ENCODE measurements at regions not wholly inside any gene's neighbourhood (a gene's known extent, or its start where the extent isn't known, plus 50 kb on each side); places are given as distances from the start of the nearest gene placed in this dataset.

DNA sequence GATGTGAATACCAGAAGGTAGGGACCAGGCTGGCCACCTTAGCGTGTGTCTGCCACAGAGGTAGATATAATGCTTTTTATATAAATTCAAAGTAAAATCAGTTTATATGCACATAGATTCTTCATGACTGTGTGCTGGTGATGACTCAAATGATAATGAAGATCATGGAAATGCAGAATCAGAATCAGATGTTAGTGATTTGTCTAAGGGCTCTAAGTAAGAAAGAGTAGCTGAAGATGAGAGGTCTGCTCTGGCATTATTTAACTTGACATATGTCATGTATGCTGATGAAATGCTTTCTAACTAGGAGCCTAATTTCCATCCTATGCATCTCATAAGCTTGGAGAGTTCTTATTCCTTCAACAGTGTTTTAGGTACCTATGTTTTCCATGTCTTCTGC is 50.3 kb upstream of the DPH6 start:
- DNase-seq, result no peak

DNA sequence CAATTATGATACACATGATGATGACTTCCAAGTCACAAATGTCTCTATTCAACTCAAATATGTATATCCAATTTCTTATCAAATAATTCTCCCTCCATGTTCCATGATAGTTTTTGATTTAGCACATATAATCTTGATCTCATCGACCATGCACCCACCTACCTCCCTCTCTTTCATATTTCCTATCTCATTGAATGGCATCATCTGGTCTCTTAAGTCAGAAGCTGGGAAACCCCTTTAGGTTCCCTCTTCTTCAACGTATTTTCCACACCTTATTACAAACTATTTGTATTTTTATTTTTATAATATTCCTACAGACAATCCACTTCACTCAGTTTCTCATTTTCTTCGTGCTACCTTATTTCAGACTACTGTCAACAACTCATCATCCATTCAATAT is 56.9 kb upstream of the DPH6 start:
- DNase-seq, result no peak

DNA sequence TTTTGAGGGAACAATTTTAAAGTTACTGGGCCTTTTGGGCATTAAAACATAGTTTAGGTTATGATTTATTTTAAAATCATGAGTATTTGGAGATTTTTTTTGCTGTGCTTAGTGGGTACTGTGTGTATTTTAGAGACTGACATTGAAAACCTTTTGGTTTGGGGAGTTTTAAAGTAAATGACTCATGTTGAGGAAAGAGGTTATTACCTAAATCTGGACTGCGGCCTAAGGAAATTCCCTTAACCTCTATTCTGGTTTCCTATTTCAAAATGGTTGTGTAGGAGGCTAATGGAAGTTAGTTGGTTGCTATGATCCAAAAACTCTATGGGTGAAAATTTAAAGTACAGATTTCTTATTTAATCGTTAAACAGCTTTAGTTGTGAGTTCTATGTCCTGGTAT is 57.3 kb upstream of the DPH6 start:
- no peak for DNase-seq

DNA sequence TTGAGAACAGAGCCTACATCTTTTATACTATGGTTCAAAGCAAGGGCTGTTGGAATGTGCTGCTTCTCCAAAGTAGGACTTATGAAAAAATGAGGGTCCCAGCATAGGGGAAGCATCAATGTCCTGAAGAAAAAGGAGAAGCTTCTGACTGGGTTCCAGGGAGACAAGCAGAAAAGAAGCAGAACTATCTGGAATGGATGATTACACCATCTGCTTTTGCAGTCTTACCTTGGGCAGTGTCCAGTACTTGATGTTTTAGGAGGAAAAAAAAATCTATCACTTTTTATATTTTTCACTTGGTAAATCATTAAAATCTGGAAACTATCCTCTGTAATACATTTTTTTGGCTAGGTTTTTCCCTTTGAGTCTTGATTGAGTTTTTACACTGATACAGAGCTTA is 57.9 kb upstream of the DPH6 start:
- no peak for DNase-seq

DNA sequence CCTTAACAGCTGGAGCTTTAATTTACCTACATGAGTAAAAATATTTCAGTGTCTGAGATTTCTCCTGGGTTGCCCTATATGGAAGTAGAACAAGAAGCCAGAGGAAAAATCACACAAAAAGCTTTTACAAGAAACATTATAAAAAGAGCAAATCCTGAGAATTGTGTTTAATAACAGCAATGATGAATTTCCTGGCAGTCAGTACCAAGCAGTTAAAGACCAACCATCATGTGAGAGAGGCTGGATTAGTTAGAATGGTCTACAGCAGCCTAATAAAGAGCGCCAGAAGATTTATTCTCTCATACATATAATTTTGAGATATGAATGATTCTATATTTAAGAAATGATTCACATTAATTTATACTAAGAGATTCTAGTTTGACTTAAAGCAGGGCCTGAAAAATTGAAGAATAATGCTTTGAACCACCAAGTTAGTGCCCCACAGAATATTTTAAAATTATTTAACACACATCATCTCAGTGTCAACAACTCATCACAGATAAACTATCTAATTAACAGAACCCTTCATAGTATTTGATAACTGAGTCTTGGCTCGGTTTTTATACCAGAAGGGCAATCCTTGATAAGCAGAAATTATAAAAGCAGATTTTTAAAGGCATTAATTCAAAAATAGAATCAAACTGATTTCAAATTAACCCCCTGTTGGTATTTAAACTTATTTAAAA is 59.9 kb upstream of the DPH6 start:
- DNase-seq, result no peak

DNA sequence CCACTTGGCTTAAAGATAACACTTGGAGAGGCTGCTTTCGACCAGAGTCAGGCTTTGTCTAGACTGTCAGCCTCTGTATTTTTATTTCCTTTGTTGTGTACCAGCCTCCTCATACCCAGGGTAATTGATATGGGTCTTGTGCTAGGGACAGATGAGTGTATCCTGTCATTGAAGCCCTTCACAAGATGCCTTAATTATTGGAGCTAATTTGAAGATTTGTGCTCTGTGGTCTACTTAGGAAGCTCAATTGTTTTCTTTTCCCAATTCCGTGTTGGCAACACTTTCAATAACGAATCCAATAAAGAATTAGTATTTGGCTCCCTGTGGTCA is 60.5 kb upstream of the DPH6 start:
- DNase-seq, result no peak

DNA sequence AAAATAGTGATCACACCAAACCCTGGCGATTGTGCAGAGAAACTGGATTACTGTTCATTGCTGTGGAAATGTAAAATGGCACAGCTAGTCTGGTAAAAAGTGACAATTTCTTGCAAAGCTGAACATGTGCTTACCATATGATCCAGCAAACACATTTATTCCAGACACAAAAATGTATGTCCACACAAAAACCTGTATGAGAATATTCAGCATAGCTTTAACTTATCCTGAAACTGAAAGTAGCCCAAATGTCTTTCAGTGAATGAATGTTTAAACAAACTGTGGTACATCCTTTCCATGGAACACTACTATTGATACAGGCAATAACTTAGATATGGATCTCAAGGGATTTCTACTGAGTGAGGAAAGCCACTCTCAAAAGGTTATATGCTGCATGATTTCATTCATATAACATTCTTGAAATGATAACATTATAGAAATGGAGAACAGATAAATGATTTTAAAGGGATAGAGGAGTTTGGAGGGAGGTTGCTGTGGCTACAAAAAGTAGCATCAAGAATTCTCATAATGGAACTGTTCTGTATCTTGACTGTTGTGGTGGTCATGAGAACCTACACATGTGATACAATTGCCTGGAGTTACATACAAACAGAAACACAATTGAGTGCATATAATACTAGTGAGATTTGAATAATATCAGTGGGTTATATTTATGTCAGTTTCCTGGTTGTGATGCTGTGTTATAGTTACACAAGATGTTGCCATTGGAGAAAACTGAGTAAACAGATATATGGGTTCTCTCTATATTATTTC is 70.7 kb upstream of the DPH6 start:
- no peak for DNase-seq

DNA sequence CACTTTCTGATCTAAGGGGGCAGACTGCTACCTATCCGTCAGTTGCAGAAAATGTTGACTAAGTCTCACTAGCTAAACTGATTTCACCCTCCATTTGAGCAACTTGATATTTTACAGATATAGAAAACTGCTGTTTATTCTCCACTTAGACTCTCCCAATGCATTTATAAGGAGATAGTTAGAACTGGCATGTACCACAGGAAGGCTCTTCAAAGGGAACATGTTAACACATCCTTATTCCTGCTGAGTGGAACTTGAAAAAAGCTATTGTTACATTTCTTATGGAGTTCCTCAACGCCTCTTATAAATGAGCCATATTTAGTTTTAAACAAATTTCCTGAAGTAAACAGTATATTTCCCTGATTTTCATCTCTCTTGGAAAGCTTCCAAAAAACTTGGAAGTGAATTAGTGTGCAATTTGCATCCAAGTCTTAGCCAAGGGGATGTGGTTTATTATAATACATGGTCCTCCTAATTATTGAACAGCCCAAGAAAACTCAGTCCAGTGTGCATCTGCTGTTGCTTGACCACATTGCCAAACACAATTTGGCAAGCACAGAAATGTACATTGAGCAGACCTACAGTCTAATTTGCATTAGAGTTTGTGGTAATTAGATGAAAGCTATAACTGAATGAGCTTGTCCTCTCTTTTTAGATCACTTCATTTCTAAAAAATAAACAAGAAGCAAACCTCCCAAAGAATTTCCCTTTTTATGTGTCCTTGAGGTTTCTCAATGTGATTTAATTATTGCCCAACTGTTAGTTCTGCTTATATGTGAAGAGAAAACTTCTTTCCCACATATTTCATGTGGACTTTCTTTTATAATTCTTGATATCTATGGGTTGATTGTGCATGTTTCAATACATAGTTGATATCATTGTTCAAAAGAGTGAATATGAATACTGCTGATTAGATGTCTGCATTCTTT is 72.6 kb upstream of the DPH6 start:
- no peak for DNase-seq

DNA sequence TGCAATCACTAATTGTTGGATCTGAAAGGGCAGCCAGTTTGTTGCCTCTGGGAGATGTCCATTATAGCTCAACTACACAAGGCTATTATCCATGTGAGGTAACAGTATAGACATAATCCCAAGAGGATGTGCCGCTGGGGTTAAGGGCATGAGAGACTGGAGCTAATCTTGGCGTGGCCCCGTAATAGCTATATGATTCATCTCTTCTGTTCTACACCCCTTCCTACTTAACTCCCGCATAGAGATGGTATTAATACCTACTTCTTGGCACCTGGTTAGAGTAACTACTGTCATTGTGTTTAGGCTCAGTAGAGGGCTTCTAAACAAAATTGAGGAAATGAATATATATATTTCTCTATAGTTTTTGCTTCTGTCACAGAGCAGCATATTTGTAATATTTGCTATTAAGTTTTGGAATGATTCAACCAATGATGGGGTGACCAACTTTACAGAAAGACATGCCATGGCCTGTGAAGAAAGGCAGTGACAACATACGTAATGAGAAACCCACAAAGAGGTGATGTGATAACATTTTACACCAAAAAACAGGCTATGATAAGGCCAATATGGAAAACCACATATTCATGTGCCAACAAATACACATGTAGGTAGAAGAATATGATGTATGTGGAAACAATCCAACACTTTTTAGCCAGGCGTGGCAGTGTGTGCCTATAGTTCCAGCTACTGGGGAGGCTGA is 76.8 kb upstream of the DPH6 start:
- no peak for DNase-seq

DNA sequence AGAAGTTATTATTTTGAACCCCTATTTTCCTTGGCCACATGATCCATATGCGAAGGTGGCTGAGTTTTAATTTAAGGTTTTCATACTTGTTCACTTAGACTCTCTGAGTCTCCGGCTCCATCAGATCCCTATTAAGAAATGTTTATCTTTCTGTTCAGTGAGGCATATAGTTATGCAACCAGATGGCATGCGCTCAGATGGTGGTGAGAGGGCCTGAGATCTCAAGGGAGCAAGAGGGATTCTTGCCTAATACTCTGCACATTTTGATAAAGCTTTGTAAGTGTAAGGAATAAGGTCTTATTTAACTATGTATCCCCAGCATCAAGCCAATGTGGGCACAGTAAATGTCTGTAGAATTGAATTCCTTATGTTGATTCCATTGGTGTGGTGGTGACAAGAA is 78.9 kb upstream of the DPH6 start:
- no peak for DNase-seq

DNA sequence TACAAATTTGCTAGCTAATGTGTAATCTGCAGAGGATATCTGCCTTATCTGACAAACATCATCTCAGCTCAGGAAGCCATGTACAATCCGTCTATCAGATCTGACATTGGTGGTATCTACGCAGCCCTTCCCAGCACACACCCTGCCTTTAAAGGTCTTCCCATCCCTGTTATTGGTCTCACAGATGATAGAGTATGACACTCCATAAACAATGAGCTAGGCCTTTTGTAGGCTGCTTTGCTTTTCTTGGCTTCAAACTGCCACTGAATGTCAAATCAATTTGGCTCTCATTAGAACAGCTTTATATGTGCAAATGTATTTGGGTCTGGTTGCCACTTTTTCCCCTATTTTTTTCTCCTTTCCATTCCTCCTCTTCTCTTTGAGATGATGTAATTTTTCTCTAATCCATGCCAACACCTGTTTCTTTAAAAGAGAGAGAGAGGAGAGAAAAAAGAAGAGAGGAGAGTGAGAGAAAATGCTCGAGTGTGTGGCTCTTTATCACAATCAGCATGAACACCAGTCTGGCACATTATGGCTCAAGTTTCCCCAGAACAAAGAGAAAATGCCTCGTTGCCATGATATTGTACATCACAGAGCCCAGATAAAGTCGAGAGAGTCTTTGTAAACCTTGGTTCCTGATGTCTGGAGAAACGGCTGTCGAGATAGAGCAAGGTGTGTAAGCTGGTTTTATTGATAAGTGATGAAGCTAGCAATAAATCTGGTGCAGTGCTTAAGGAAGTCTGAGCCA is 80.8 kb upstream of the DPH6 start:
- DNase-seq, result no peak

DNA sequence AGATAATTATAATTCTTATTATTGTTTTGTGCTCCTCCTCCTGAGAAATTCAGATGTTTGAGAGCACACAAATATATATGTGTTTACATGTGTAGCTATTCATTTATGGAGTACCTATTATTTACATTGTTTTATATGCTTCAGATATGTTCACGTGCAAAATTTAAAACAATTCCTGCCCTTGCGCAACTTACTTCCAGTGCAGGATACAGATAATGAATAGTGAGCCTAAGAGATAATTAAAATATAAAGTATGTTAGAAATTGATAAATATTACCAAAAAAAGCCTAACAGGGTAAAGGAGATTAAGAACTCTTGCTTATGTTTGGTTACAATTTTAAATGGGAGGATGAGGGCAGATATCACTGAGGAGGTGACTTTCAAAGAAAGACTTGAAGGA is 81.7 kb upstream of the DPH6 start:
- DNase-seq, result no peak

DNA sequence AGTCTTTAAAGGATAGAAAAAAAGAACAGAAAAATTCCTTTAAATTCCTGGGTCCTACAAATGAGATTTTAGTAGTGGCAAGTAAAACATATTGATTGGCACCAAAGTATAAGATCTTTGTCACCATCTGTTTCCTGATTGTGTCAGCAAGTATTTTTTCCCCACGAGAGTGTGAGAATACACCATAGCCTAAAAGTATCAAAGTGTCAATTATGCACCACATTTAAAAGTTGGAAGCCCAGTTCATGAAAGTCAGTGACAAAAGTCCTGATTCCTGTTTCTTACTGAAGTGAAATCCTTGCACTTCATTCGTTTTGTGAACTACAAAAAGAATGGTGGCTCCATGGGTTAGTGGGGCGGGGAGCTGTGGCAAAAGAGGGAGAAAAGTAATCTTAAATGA is 83.8 kb upstream of the DPH6 start:
- DNase-seq, result no peak

DNA sequence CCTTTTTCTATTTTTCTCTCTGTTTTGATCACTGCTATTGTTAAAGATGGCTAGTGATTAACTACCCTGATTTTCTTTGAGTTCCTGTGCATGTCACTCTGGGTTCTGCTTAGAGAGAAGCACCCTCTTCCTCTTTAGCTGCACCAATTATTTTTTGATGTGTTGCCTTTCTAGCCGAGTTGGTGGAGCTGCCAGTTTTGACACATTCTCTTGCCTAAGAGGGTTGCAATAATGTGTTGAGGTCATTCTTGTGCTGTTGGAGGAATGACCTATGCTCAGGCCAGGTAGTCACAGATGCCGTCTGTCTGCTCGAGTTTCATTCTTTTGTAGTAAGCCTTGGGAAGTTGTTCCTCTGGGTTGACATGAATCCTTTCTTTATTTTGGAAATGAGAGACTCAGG is 84.6 kb upstream of the DPH6 start:
- DNase-seq, result no peak

DNA sequence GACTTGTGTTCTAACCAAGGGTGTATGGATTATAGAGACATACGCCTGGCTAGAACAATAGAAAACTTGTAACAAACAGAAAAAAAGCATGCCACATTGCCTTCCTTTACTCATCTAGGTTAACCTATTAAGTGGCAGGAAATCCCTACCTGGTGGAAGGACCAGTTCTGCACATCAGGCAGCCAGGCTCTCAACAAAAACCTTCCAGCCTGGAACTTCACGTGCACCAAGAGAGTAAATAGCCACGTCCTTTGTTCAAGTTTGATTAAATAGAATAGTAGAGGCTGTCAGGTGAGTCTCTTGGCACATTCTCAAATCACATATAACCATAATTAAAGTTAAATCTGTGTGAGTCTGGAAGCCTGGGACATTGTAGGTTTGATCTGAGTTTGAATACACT is 85.0 kb upstream of the DPH6 start:
- DNase-seq, result no peak

DNA sequence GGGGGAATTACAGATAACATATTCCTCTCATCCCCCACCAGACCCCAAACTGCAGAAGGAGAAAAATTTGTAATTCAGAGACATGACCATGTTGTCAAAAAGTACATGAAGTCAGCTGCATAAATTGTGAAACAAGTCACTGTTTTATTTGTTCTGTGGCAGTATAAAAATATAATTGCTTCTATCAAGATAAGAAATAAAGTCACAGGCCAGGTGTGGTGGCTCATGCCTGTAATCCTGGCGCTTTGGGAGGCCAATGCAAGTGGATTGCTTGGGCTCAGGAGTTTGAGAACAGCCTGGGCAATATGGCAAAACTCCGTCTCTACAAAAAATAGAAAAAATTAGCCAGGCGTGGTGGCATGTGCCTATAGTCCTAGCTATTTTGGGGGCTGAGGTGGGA is 87.7 kb upstream of the DPH6 start:
- DNase-seq, result no peak

DNA sequence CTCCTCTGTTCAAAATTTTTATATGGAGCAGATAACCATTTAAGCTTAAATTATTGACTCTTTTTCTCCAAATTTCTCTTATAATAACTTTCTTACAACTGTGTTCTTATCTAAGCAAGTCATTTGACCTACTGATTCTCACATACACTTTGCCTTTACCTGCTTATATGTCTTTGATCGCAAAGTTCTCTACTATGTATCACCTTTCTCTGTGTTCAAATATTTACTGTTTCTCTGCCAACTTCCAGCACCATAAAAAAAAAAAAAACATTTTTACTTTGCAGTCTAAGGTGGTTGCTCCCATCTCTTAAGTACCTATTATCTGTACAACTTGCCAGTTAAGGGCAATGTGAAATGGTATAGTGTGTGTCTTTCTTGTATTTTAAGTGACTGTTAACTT is 100.8 kb upstream of the DPH6 start:
- DNase-seq, result no peak

DNA sequence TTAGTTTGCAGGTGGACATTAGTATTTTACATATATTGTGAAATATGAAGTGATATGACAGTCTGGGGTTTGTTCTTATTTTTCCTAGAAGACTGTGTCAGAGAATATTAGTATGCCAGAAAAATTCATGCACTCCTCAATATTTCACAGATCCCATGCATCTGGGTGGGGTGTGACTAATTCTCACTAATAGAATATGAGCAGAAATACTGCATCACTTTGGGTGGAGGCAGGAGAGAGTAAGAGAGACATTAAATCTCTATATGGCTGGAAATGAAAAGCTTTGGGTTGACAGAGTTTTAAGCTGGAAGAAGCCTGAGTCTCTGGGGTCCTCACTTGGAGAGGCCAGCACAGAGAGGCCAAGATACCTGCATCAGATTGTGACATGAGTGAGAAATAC is 101.3 kb upstream of the DPH6 start:
- no peak for DNase-seq

DNA sequence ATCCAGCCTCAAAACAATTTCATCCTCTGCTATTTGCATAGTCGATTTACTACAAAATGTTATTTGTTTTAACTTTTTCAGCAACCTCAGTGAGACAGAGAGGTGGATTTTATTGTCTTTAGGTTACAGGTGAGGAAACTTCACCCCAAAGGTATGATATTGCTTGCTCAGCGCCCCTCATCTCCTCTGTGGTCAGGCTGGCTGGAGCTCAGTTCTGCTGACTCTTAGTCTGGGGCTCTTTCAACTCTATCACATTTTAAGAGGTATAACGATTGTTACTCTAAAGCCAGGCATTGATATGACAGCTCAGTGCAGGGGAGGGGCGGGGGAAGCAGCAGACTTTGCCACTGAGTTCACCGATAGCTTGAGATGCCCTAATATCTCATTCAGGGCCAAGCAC is 103.0 kb upstream of the DPH6 start:
- DNase-seq, result no peak

DNA sequence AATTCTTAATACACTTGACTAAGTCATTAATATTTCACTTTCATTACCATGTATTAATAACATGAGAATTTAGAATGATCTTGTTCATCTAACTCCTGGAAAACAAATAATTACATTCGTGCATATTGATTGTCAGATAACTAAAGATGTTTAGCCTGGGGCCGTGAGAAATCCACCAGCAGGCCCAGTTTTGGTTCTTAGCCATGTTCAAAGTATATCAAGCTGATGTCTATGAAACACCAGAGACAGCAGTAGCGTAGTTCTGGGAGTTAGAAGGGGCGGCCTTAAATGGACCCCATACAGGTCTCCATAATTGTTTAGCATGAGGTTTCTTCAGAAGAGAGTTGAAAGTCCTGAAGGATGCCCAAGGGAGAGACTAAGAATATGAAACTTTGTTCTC is 103.6 kb upstream of the DPH6 start:
- DNase-seq, result no peak

DNA sequence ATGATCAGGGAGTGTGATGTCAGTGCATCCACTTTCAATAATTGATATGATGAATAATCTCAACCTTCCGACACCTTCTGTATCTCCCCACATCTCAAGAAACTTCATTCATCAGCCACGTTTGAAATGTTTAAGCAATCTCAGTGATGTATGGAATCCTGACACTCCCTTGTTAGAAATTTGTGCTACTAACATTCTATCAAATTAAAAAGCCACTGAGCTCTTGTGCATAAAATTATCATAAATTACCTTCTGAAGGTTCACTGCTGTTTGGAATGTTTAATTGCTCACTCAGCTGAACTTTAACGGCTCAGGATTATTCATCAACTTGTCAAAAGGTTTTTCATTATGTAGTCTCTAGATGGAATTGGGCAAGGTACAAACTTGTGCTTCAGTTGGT is 108.4 kb upstream of the DPH6 start:
- DNase-seq, result no peak

DNA sequence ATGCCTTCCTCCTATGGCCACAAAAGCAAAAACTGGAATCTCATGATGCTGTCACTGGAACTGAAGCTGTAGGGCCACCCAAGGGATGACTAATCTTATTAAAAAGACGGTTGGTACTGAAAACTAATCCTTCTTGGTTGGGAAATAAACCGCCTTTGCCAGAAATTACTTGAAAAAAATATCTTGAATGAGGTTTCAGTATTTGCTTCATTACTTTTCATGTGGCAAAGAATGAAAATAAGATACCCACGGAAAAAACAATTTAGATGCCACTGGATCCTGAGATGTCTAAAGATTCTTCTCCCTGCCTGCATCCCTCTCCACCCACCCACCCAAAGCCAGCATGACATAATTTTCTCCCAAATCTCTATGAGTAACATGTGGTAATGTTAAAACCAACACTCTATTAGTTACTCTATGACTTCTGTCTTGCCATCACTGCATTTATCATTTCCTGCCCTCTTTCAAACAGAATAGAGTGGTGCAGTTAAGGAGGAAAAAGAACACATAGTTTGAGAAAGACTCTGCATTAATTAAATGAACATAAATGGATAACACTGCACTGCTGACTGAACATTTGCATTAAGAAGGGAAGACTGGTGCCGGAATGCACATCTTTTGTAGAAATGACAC is 111.8 kb upstream of the DPH6 start:
- DNase-seq, result no peak
